ENCODE measurements at regions not wholly inside any gene's neighbourhood (a gene's known extent, or its start where the extent isn't known, plus 50 kb on each side); places are given as distances from the start of the nearest gene placed in this dataset.

DNA sequence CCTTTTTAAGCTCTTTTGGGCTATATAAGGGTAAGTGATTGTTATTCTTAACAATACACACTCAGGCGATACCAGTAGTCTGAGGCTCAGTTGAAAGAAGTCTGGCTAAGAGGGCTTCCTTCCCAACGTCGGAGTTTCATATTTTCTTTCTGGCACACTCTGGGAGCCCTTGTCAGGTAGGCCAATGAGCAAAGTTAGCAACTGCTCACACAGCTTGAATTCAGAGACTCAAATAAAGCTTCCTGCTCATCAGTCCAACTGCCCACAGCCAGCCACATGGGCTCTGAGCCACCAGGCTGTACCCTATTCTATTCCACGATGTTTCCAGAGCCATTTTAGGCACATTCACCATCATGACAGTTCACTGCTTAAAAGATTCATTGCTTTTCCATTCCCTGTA is 155.1 kb upstream of the TBL1XR1 start:
- Histone ChIP-seq H3K18ac (ENCODE audit: extremely low read depth, low read length) (no peak overlapping the region), H2BK20ac (ENCODE audit: low read length) (no peak overlapping the region), H3K23ac (ENCODE audit: insufficient read length) (no peak overlapping the region), H2BK12ac (ENCODE audit: low read depth, low read length) (no peak overlapping the region), H2BK5ac (ENCODE audit: low read depth, low read length) (no peak overlapping the region), H3K9ac (replicated peaks in 1 of 4; ENCODE audit: extremely low read depth in 1 of 4, low read depth in 3 of 4, low read length in 3 of 4) (no peak overlapping the region), H3K4ac (replicated peaks; ENCODE audit: insufficient read length, low read depth, low read length) (no peak overlapping the region), H4K20me1 (replicated peaks in 1 of 2; ENCODE audit: control insufficient read depth in 1 of 2, insufficient read depth in 2 of 2, low read length in 2 of 2) (no peaks in the 10 kb centered on the region), H3K9me3 (ENCODE audit: insufficient read depth in 2 of 2, low read depth in 1 of 2, low read length in 1 of 2) (no peaks in the 10 kb centered on the region), H4K8ac (ENCODE audit: extremely low read depth, insufficient read depth, low read length) (no peak overlapping the region), H3K56ac (replicated peaks; ENCODE audit: insufficient read length, low read depth, low read length) (no peak overlapping the region), H2AK5ac (ENCODE audit: low read depth, low read length) (no peak overlapping the region), H3K27ac (ENCODE audit: low read depth, low read length) (no peak overlapping the region), H3K14ac (ENCODE audit: insufficient read length) (no peak overlapping the region), H3K23me2 (ENCODE audit: low read depth, low read length) (no peaks in the 10 kb centered on the region), H3K79me1 (ENCODE audit: low read depth, low read length) (no peaks in the 10 kb centered on the region), H2BK15ac (ENCODE audit: low read length) (no peak overlapping the region), H3K79me2 (ENCODE audit: control insufficient read depth in 1 of 2, insufficient read depth in 2 of 2, low read length in 2 of 2) (no peaks in the 10 kb centered on the region), H2BK120ac (replicated peaks; ENCODE audit: low read depth, low read length) (no peak overlapping the region), H3K4me2 (ENCODE audit: insufficient read depth in 1 of 2, low read depth in 2 of 2, low read length in 2 of 2) (no peak overlapping the region), H4K5ac (ENCODE audit: insufficient read length, low read depth, low read length) (no peak overlapping the region), H3K27me3 (replicated peaks in 1 of 4; ENCODE audit: control insufficient read depth in 3 of 4, extremely low read depth in 1 of 4, insufficient read depth in 3 of 4, low read length in 3 of 4) (peaks cover 0 to 8% (median 5%) of the 10 kb centered on the region in 4 experiments; a peak in 5 of 7 replicates), H4K91ac (replicated peaks; ENCODE audit: insufficient read length, low read length) (no peak overlapping the region), H2AFZ (ENCODE audit: low read length) (no peak overlapping the region), H3K36me3 (ENCODE audit: control insufficient read depth in 2 of 4, insufficient read depth in 4 of 4, low read length in 3 of 4) (no peaks in the 10 kb centered on the region), H3K4me3 (ENCODE audit: extremely low read depth in 1 of 4, insufficient read depth in 2 of 4, low read depth in 3 of 4, low read length in 4 of 4) (no peak overlapping the region), H3K4me1 (replicated peaks in 1 of 4; ENCODE audit: control insufficient read depth in 3 of 4, insufficient read depth in 4 of 4, low read length in 3 of 4) (peaks cover 1 to 2% (median 2%) of the 10 kb centered on the region in 4 experiments; a peak in 3 of 7 replicates)
- TF ChIP-seq SIN3A (conservative IDR thresholded peaks at IDR 0.05 in 1 of 2, IDR thresholded peaks at IDR 0.05 in 1 of 2; ENCODE audit: low read depth in 1 of 2, low read length in 2 of 2): no peak
- no peak for TF ChIP-seq JUN (IDR thresholded peaks at IDR 0.05; ENCODE audit: low read depth, low read length)
- TF ChIP-seq POU5F1 (IDR thresholded peaks at IDR 0.05; ENCODE audit: low read depth, low read length): no peak
- no peak for TF ChIP-seq TCF12 (IDR thresholded peaks at IDR 0.05; ENCODE audit: low read depth, low read length)
- TF ChIP-seq HDAC2 (IDR thresholded peaks at IDR 0.05; ENCODE audit: borderline replicate concordance in 1 of 2, low read depth in 2 of 2, low read length in 2 of 2): no peak
- TF ChIP-seq BRCA1 (IDR thresholded peaks at IDR 0.05; ENCODE audit: low read depth, low read length): no peak
- TF ChIP-seq BACH1 (IDR thresholded peaks at IDR 0.05; ENCODE audit: low read length): no peak
- TF ChIP-seq, protein P1, sequence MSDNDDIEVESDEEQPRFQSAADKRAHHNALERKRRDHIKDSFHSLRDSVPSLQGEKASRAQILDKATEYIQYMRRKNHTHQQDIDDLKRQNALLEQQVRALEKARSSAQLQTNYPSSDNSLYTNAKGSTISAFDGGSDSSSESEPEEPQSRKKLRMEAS (IDR thresholded peaks at IDR 0.05): no peak
- CTCF ChIA-PET (ENCODE audit: partially characterized antibody): no interaction called here
- POLR2A ChIA-PET (ENCODE audit: partially characterized antibody): no interaction called here
- FAIRE-seq (no peak), DNase-seq (ENCODE audit: low read depth in 1 of 2, low spot score in 2 of 2) (peak in 1 of 2 experiments; percentile 3)
- 93% methylated on average over 4 of the region's 4 CpGs; no CpG with 5 or more reads in 1 of the 2 experiments for WGBS, 2 experiments (ENCODE audit: extremely low coverage in 1 of 2, insufficient coverage in 1 of 2, insufficient read length in 1 of 2, insufficient replicate concordance in 2 of 2, low coverage in 1 of 2, low lambda C conversion rate in 2 of 2, missing lambda C conversion rate in 1 of 2)
